T-cell (primary cell): ENCODE measurements at regions not wholly inside any gene's neighbourhood (a gene's known extent, or its start where the extent isn't known, plus 50 kb on each side); places are given as distances from the start of the nearest gene placed in this dataset.

ENCODE experiments used
- ATAC-seq, 4 experiments: fragments of 200-7000 bp in 3 of 4; fragments of 150-1000 bp in 1 of 4; cut with Tn5 transposase; replicated peaks in 1 of 4; 1 replicate in 3 of 4; 2 replicates in 1 of 4; pipeline ENCODE4 v1.10.0; 2021; ENCODE audit warnings: moderate library complexity in 3 of 4, mild to moderate bottlenecking in 2 of 4, moderate number of reproducible peaks in 1 of 4
- CTCF ChIA-PET, 2 donors: fragments of 300-600 bp; sonication (Branson Sonifier 250); formaldehyde crosslinking; loops; one replicate each; lab custom pipeline; 2022; ENCODE audit warnings: antibody characterized with exemption in 2 of 2; lab: Charles Lee
- POLR2A ChIA-PET, 2 donors: fragments of 300-600 bp; sonication (Branson Sonifier 250); formaldehyde crosslinking; loops; one replicate each; lab custom pipeline; 2022; ENCODE audit warnings: antibody characterized with exemption in 2 of 2; lab: Charles Lee
- DNase-seq, 35 experiments: peaks; one replicate each; pipeline versions ENCODE4 v3.0.0 to v3.0.0-alpha.2; 2013 to 2023
- H3K27ac ChIP-seq: one replicate; pipeline ENCODE4 v1.5.1; 2013; ENCODE audit warnings: low read length
- H3K27me3 ChIP-seq, 2 experiments: replicated peaks in 1 of 2; 1 replicate in 1 of 2; 2 replicates in 1 of 2; pipeline versions ENCODE4 v1.6.1 to v1.7.0; 2013; ENCODE audit warnings: low read length in 1 of 2, mixed read lengths in 1 of 2; ENCODE audit not compliant: control insufficient read depth in 2 of 2, insufficient read depth in 2 of 2; ENCODE audit errors: extremely low read depth in 1 of 2
- H3K36me3 ChIP-seq, 2 donors: 1 replicate in 1 of 2; 2 replicates in 1 of 2; pipeline versions ENCODE4 v1.6.1 to v1.7.0; 2013; ENCODE audit warnings: low read length in 1 of 2; ENCODE audit not compliant: control insufficient read depth in 2 of 2, insufficient read depth in 1 of 2; ENCODE audit errors: extremely low read depth in 1 of 2
- H3K4me1 ChIP-seq, 2 experiments: 1 replicate in 1 of 2; 2 replicates in 1 of 2; pipeline versions ENCODE4 v1.6.1 to v1.7.0; 2013; ENCODE audit warnings: low read length in 2 of 2, mixed read lengths in 1 of 2; ENCODE audit not compliant: insufficient read depth in 2 of 2, control insufficient read depth in 1 of 2; ENCODE audit errors: extremely low read depth in 1 of 2
- H3K4me3 ChIP-seq, 2 donors: 1 replicate in 1 of 2; 2 replicates in 1 of 2; pipeline versions ENCODE4 v1.5.1 to v1.7.0; 2013; ENCODE audit warnings: mild to moderate bottlenecking in 2 of 2, low read length in 1 of 2, moderate library complexity in 1 of 2; ENCODE audit not compliant: control insufficient read depth in 1 of 2; ENCODE audit errors: extremely low read depth in 1 of 2
- H3K9me3 ChIP-seq: 2 replicates; pipeline ENCODE4 v1.7.0; 2013
- H3K27ac Mint-ChIP-seq, 2 donors: one replicate each; pipeline ENCODE4 v1.8.0; 2020 to 2021; ENCODE audit warnings: mild to moderate bottlenecking in 2 of 2, mixed read lengths in 2 of 2
- H3K27me3 Mint-ChIP-seq, 2 donors: one replicate each; pipeline ENCODE4 v1.8.0; 2021 to 2022; ENCODE audit warnings: mixed read lengths in 2 of 2
- H3K36me3 Mint-ChIP-seq: one replicate; pipeline ENCODE4 v1.8.0; 2021; ENCODE audit warnings: mixed read lengths
- H3K4me1 Mint-ChIP-seq, 3 donors: one replicate each; pipeline ENCODE4 v1.8.0; 2020 to 2022; ENCODE audit warnings: mixed read lengths in 3 of 3, mild to moderate bottlenecking in 1 of 3
- H3K4me3 Mint-ChIP-seq, 3 donors: one replicate each; pipeline ENCODE4 v1.8.0; 2020 to 2022; ENCODE audit warnings: mild to moderate bottlenecking in 3 of 3, mixed read lengths in 3 of 3, moderate library complexity in 3 of 3
- H3K9me3 Mint-ChIP-seq, 3 donors: one replicate each; pipeline ENCODE4 v1.8.0; 2020 to 2022; ENCODE audit warnings: mixed read lengths in 3 of 3
- WGBS: methylation state at CpG from one replicate; pipeline ENCODE4 v1.1.5; 2013; ENCODE audit warnings: missing lambda C conversion rate; ENCODE audit not compliant: insufficient coverage; 5-methylcytosine and 5-hydroxymethylcytosine counted together

GRCh38 chr20:29296256-29297230, 1960.9 kb upstream of the DEFB115 start:
- WGBS: 85% methylated on average over 45 of the region's 58 CpGs

GRCh38 chr20:29297411-29298270, 1959.8 kb upstream of the DEFB115 start:
- ATAC-seq (peak in 1 of 4 experiments; percentile 24), DNase-seq (no peak)
- no peak overlapping the region for H3K4me3 Mint-ChIP-seq
- peaks cover 4 to 32% (median 25%) of the 10 kb centered on the region in 3 donors for H3K9me3 Mint-ChIP-seq
- no peaks in the 10 kb centered on the region for H3K36me3 ChIP-seq
- no peaks in the 10 kb centered on the region for H3K4me1 ChIP-seq
- H3K36me3 Mint-ChIP-seq: peaks cover 4% of the 10 kb centered on the region
- WGBS: 86% methylated on average over 64 of the region's 70 CpGs
- ChIA-PET POLR2A (no interaction called here), CTCF (no interaction called here)
- H3K4me3 ChIP-seq: no peak overlapping the region
- H3K27ac Mint-ChIP-seq: no peak overlapping the region
- H3K9me3 ChIP-seq: no peaks in the 10 kb centered on the region
- no peaks in the 10 kb centered on the region for H3K27me3 Mint-ChIP-seq
- no peaks in the 10 kb centered on the region for H3K4me1 Mint-ChIP-seq
- no peaks in the 10 kb centered on the region for H3K27me3 ChIP-seq
- H3K27ac ChIP-seq: no peak overlapping the region

More at GRCh38 chr20:29296256-29297230, 1960.9 kb upstream of the DEFB115 start:
- no peak overlapping the region for H3K27ac Mint-ChIP-seq
- H3K36me3 Mint-ChIP-seq: peaks cover 4% of the 10 kb centered on the region
- ChIA-PET POLR2A (no interaction called here), CTCF (no interaction called here)
- Histone ChIP-seq H3K4me1 (no peaks in the 10 kb centered on the region), H3K36me3 (no peaks in the 10 kb centered on the region), H3K27ac (no peak overlapping the region), H3K27me3 (no peaks in the 10 kb centered on the region), H3K4me3 (no peak overlapping the region), H3K9me3 (no peaks in the 10 kb centered on the region)
- no peak for ATAC-seq
- H3K4me3 Mint-ChIP-seq: no peak overlapping the region
- peaks cover 4 to 32% (median 25%) of the 10 kb centered on the region in 3 donors for H3K9me3 Mint-ChIP-seq
- H3K27me3 Mint-ChIP-seq: no peaks in the 10 kb centered on the region
- H3K4me1 Mint-ChIP-seq: no peaks in the 10 kb centered on the region
- DNase-seq: no peak

- Mint-ChIP-seq H3K36me3 (peaks cover 4% of the 10 kb centered on the region), H3K27me3 (no peaks in the 10 kb centered on the region), H3K4me1 (no peaks in the 10 kb centered on the region), H3K4me3 (no peak overlapping the region), H3K27ac (no peak overlapping the region), H3K9me3 (peaks cover 4 to 36% (median 29%) of the 10 kb centered on the region in 3 donors)
- ChIA-PET POLR2A (no interaction called here), CTCF (no interaction called here)
- H3K36me3 ChIP-seq: no peaks in the 10 kb centered on the region
- WGBS: 92% methylated on average over 11 of the region's 12 CpGs
- H3K27me3 ChIP-seq: no peaks in the 10 kb centered on the region
- no peaks in the 10 kb centered on the region for H3K9me3 ChIP-seq
- H3K4me3 ChIP-seq: no peak overlapping the region
- DNase-seq (no peak), ATAC-seq (no peak)
- no peak overlapping the region for H3K27ac ChIP-seq
- no peaks in the 10 kb centered on the region for H3K4me1 ChIP-seq
Measured at GRCh38 chr20:29298271-29298590, 1959.2 kb upstream of the DEFB115 start.

- no peaks in the 10 kb centered on the region for H3K4me1 ChIP-seq
- H3K27me3 ChIP-seq: no peaks in the 10 kb centered on the region
- no peak overlapping the region for H3K27ac ChIP-seq
- Mint-ChIP-seq H3K27ac (no peak overlapping the region), H3K36me3 (peaks cover 4% of the 10 kb centered on the region), H3K4me1 (no peaks in the 10 kb centered on the region), H3K9me3 (peaks cover 4 to 37% (median 30%) of the 10 kb centered on the region in 3 donors), H3K27me3 (no peaks in the 10 kb centered on the region), H3K4me3 (no peak overlapping the region)
- H3K4me3 ChIP-seq: no peak overlapping the region
- ChIA-PET CTCF (no interaction called here), POLR2A (no interaction called here)
- WGBS: 92% methylated on average over 26 of the region's 40 CpGs
- DNase-seq (peak in 1 of 35 experiments; percentile 37), ATAC-seq (no peak)
- H3K36me3 ChIP-seq: no peaks in the 10 kb centered on the region
- H3K9me3 ChIP-seq: no peaks in the 10 kb centered on the region
Measured at GRCh38 chr20:29298759-29299613, 1958.5 kb upstream of the DEFB115 start.

DNA sequence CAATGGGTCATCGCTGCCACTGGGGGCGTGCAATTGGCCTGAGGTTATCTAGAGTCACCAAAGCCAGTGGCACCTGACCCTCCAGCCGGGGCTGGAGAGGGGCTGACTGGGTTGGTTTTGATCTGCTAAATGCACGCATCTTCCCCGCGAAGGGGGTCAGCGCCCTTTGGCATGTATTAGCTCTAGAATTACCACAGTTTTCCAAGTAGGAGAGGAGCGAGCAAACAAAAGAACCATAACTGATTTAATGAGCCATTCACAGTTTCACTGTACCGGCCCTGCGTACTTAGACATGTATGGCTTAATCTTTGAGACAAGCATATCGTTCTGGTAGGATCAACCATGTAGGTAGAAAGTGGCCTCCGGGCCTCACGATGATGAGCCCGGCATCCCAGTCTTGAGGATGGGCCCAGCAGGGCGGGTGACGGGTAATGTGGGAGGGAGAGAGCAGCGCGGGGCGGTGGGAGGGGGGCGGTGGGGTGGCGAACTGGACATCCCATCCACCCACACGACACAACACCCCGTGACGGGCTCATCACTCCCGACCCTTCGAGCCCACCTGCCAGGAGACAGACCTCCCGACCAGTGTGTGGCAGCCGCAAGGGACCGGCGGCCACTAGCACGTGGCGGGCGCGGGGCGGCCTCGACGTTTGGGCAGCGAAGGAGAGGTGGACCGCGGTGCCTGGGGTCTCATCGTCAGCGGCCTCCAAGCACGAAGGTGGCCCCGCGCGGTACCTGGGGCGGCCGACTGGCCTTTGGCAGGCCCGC, 1957.5 kb upstream of the DEFB115 start:
- H3K36me3 ChIP-seq: no peaks in the 10 kb centered on the region
- H3K4me1 Mint-ChIP-seq: peaks cover 0 to 4% (median 3%) of the 10 kb centered on the region in 3 donors
- H3K27ac ChIP-seq: no peak overlapping the region
- no peak overlapping the region for H3K4me3 Mint-ChIP-seq
- CTCF ChIA-PET: no interaction called here
- no peaks in the 10 kb centered on the region for H3K27me3 Mint-ChIP-seq
- 85% methylated on average over 40 of the region's 49 CpGs for WGBS
- H3K4me3 ChIP-seq: peak overlapping the region in 1 of 2 donors; percentile 15
- H3K36me3 Mint-ChIP-seq: peaks cover 4% of the 10 kb centered on the region
- DNase-seq (no peak), ATAC-seq (no peak)
- no peaks in the 10 kb centered on the region for H3K9me3 ChIP-seq
- no peaks in the 10 kb centered on the region for H3K4me1 ChIP-seq
- H3K27me3 ChIP-seq: no peaks in the 10 kb centered on the region
- no peak overlapping the region for H3K27ac Mint-ChIP-seq
- POLR2A ChIA-PET: no interaction called here
- peaks cover 8 to 44% (median 34%) of the 10 kb centered on the region in 3 donors for H3K9me3 Mint-ChIP-seq
